Activated CD4-positive, alpha-beta T cell treated with anti-CD3 and anti-CD28 coated beads, Interleukin-2, amount 10 ng/mL, durations not matched to agents 7 days and 5 days (primary cell): ENCODE measurements at regions not wholly inside any gene's neighbourhood (a gene's known extent, or its start where the extent isn't known, plus 50 kb on each side); places are given as distances from the start of the nearest gene placed in this dataset.

Source experiments
- CTCF ChIA-PET: fragments of 350-600 bp; sonication (Branson Sonifier 250); formaldehyde crosslinking; loops from one replicate; lab custom pipeline; 2021; ENCODE audit warnings: antibody characterized with exemption; lab: Charles Lee
- POLR2A ChIA-PET: fragments of 350-600 bp; sonication (Branson Sonifier 250); formaldehyde crosslinking; loops from one replicate; lab custom pipeline; 2021; ENCODE audit warnings: antibody characterized with exemption; lab: Charles Lee
- DNase-seq: peaks from one replicate; pipeline ENCODE4 v3.0.0-alpha.2; 2020
- H3K27ac Mint-ChIP-seq: one replicate; pipeline ENCODE4 v1.8.0; 2021; ENCODE audit warnings: mild to moderate bottlenecking, moderate library complexity, mixed read lengths
- H3K27me3 Mint-ChIP-seq: one replicate; pipeline ENCODE4 v1.8.0; 2021; ENCODE audit warnings: mixed read lengths
- H3K36me3 Mint-ChIP-seq: one replicate; pipeline ENCODE4 v1.8.0; 2021; ENCODE audit warnings: low read depth, mixed read lengths
- H3K4me1 Mint-ChIP-seq: one replicate; pipeline ENCODE4 v1.8.0; 2021; ENCODE audit warnings: mixed read lengths
- H3K4me3 Mint-ChIP-seq: one replicate; pipeline ENCODE4 v1.8.0; 2021; ENCODE audit warnings: mild to moderate bottlenecking, moderate library complexity, mixed read lengths
- H3K9me3 Mint-ChIP-seq: one replicate; pipeline ENCODE4 v1.8.0; 2021; ENCODE audit warnings: mixed read lengths

DNA sequence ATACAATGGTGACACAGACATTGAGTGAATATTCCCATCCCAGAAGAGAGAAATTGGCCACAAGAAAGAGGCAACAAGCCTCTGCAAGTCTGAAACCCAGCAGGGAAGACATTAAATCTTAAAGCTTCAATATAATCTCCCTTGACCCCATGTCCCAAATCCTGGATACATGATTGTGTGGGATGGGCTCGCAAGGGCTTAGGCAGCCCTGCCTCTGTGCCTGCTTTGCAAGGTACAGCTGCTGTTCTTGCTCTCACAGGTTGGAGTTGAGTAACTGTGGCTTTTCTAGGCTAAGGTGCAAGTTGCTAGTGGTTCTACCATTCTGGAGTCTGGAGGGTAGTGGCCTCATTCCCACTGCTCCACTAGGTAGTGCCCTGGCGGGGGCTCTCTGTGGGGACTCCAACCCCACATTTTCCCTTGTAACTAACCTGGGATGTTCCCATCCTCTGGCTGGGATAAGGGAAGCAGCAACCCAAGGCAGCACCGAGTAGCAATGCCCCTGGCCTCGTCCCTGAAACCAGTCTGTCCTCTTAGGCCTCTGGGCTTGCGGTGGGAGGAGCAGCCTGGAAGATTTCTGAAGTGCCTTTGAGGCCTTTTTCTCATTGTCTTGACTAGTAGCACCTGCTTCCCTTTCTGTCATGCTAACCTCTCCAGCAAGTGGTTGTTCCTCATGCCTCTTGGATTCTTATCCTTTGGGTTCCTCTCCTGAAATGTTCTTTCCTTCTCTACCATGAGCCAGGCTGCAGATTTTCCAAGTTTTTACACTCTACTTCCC is 90.0 kb downstream of the FAM174B start:
- no peak for DNase-seq
- H3K36me3 Mint-ChIP-seq = no peaks in the 10 kb centered on the region
- peaks cover 2% of the 10 kb centered on the region for H3K4me1 Mint-ChIP-seq
- CTCF ChIA-PET = no interaction called here
- POLR2A ChIA-PET = no interaction called here
- H3K27ac Mint-ChIP-seq = no peak overlapping the region
- H3K27me3 Mint-ChIP-seq = peaks cover 6% of the 10 kb centered on the region
- H3K4me3 Mint-ChIP-seq = no peak overlapping the region
- H3K9me3 Mint-ChIP-seq = no peaks in the 10 kb centered on the region

- Mint-ChIP-seq H3K27me3 (peaks cover 15% of the 10 kb centered on the region), H3K9me3 (no peaks in the 10 kb centered on the region), H3K27ac (no peak overlapping the region), H3K4me3 (no peak overlapping the region), H3K4me1 (peaks cover 2% of the 10 kb centered on the region), H3K36me3 (no peaks in the 10 kb centered on the region)
- DNase-seq = no peak
- POLR2A ChIA-PET = no interaction called here
- CTCF ChIA-PET = no interaction called here
Measured at GRCh38 chr15:92561754-92562153, 93.8 kb downstream of the FAM174B start.

DNA sequence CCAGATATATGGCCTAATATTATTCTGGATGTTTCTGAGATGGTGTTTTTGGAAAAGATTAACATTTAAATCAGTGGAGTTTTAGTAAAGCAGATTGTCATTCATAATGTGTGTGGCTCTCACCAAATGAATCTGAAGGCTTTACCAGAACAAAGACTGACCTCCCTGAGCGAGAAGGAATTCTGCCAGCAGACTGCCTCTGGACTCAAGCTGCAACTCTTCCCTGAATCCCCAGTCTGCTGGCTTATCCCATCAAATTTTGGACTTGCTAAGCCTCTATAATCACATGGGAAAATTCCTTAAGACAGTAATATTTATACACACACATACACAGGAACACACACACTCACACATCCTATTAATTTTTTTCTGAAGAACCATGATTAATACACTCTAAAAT is 102.3 kb downstream of the FAM174B start:
- Mint-ChIP-seq H3K36me3 (no peaks in the 10 kb centered on the region), H3K4me3 (no peak overlapping the region), H3K4me1 (no peaks in the 10 kb centered on the region), H3K9me3 (no peaks in the 10 kb centered on the region), H3K27ac (no peak overlapping the region), H3K27me3 (peaks cover 48% of the 10 kb centered on the region)
- POLR2A ChIA-PET = no interaction called here
- CTCF ChIA-PET = no interaction called here
- no peak for DNase-seq

GRCh38 chr15:92545996-92546395 is 109.6 kb downstream of the FAM174B start:
- peaks cover 22% of the 10 kb centered on the region for H3K27me3 Mint-ChIP-seq
- ChIA-PET POLR2A (no interaction called here), CTCF (no interaction called here)
- H3K4me1 Mint-ChIP-seq = no peaks in the 10 kb centered on the region
- no peak for DNase-seq
- no peak overlapping the region for H3K27ac Mint-ChIP-seq
- H3K9me3 Mint-ChIP-seq = no peaks in the 10 kb centered on the region
- H3K36me3 Mint-ChIP-seq = no peaks in the 10 kb centered on the region
- no peak overlapping the region for H3K4me3 Mint-ChIP-seq

DNA sequence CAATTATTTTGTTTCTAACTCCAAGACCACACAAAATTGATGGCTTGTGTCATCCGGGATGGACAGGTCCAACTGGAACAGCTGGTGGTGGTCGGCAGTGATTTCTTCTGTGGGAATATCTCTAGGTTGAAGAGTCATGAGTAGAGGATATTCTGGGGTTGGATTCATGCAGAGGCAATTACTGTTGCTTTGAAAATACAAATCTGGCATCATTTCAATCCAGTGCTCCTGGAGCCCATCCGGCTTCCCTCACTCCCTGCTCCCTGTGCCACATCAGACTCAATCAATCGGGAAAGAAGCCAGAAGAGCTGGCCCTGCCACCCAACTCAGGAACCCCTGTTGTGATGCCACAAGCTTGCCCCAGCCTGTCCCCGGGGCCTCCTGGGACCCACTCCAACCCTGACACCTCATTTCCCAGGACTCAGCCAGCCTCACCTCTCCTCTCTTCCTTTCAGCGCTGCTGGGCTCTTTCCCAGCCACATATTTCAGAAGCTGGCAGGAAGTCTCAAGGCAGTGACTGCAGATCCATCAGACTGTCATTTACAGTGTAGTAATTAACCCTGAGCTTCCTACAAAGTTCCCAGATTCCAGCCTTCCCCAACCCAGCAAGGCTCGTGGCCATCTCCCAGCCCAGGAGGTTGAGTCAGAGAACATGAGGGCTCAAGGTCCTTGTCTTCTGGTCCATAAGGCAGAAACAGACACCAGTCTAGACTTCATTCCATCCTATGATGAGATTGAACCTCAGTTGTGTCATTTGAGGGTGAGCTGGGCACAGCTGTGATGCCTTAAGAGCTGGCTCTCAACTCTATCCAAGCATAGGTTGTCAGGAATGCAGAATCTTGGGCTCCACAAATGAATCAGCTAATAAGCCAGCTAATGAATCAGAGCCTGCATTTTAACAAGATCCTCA is 114.0 kb downstream of the FAM174B start:
- Mint-ChIP-seq H3K27ac (no peak overlapping the region), H3K4me3 (no peak overlapping the region), H3K36me3 (no peaks in the 10 kb centered on the region), H3K4me1 (no peaks in the 10 kb centered on the region), H3K9me3 (no peaks in the 10 kb centered on the region), H3K27me3 (peaks cover 9% of the 10 kb centered on the region)
- no peak for DNase-seq
- ChIA-PET CTCF (interaction anchor here (1.7 kb wide), 1 partner anchor 20 kb away, joined by 3 read pairs; no protein-coding TSS in a partner anchor), POLR2A (no interaction called here)

GRCh38 chr15:92538115-92538514 is 117.5 kb downstream of the FAM174B start:
- H3K9me3 Mint-ChIP-seq = peaks cover 8% of the 10 kb centered on the region
- CTCF ChIA-PET = no interaction called here
- H3K27ac Mint-ChIP-seq = no peak overlapping the region
- no peaks in the 10 kb centered on the region for H3K27me3 Mint-ChIP-seq
- H3K36me3 Mint-ChIP-seq = no peaks in the 10 kb centered on the region
- no peak overlapping the region for H3K4me3 Mint-ChIP-seq
- POLR2A ChIA-PET = no interaction called here
- peaks cover 4% of the 10 kb centered on the region for H3K4me1 Mint-ChIP-seq
- DNase-seq = no peak

DNA sequence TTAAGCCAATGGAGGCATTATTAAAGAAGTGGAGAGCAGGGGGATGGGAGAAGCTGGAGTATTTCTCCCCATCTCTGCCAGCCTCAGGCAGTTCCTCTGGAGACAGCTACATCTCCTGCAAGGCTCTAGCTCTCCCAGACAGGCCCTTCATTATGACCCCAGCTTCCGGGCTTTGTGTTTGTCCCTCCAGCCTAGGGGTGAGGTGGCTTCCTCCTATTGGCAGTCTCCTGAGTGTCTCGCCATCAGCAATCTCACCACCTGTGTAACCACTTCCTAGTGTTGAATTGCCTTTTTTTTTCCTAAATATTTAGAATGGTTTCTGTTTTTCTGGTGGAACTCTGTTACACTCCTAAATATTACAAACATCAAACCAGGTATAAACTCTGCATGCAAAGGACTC is 122.3 kb downstream of the FAM174B start:
- no peak overlapping the region for H3K27ac Mint-ChIP-seq
- H3K4me3 Mint-ChIP-seq = no peak overlapping the region
- no peak for DNase-seq
- ChIA-PET POLR2A (no interaction called here), CTCF (no interaction called here)
- no peaks in the 10 kb centered on the region for H3K36me3 Mint-ChIP-seq
- H3K4me1 Mint-ChIP-seq = peaks cover 4% of the 10 kb centered on the region
- H3K27me3 Mint-ChIP-seq = peaks cover 6% of the 10 kb centered on the region
- peaks cover 8% of the 10 kb centered on the region for H3K9me3 Mint-ChIP-seq

DNA sequence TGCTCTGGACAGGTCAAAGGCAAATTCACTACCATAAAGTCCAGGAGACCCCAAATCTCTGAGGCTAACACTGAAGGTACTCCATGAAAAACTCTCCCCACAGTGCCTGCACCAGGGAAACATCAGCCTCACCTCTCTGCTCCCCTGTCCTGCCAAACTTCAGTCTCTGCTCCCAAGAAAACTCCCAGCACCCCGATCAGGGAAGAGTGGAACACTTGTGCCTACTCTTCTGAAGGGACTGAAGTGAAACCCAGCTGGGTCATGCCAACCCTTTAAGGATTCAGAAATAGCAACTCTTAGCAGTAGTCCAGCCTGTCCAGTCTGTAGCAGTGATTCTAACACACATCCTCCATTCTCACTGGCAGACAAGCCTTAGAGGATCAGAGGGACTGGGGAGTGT is 124.2 kb downstream of the FAM174B start:
- Mint-ChIP-seq H3K36me3 (no peaks in the 10 kb centered on the region), H3K27me3 (peaks cover 9% of the 10 kb centered on the region), H3K9me3 (peaks cover 8% of the 10 kb centered on the region), H3K4me1 (peaks cover 4% of the 10 kb centered on the region), H3K4me3 (no peak overlapping the region), H3K27ac (no peak overlapping the region)
- CTCF ChIA-PET = interaction anchor here (1.4 kb wide), 1 partner anchor 183 kb away, joined by 3 read pairs; no protein-coding TSS in a partner anchor
- DNase-seq = no peak
- POLR2A ChIA-PET = no interaction called here

DNA sequence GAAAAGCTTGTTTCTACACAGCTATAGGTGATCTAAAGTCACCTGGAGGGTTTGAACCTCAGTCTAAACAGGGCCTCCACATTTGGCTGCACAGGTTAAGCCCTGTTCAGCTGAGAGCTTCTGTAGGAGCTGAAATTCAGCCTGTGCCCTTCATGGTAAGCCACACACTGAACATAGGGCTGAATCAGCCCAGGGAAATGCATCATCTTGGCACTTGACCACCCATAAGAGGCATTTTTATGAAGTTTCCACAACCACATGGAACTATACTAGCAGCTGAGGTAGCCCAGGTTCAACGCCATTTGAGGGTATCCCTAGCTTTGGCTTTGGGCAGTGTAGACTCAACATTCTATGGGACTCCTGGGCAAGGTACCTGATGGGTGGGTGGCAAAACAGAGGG is 126.8 kb downstream of the FAM174B start:
- no peak for DNase-seq
- Mint-ChIP-seq H3K36me3 (no peaks in the 10 kb centered on the region), H3K27me3 (peaks cover 9% of the 10 kb centered on the region), H3K9me3 (no peaks in the 10 kb centered on the region), H3K27ac (no peak overlapping the region), H3K4me1 (peaks cover 4% of the 10 kb centered on the region), H3K4me3 (no peak overlapping the region)
- CTCF ChIA-PET = interaction anchor here (0.9 kb wide), 1 partner anchor 252 kb away, joined by 3 read pairs; no protein-coding TSS in a partner anchor
- POLR2A ChIA-PET = no interaction called here

DNA sequence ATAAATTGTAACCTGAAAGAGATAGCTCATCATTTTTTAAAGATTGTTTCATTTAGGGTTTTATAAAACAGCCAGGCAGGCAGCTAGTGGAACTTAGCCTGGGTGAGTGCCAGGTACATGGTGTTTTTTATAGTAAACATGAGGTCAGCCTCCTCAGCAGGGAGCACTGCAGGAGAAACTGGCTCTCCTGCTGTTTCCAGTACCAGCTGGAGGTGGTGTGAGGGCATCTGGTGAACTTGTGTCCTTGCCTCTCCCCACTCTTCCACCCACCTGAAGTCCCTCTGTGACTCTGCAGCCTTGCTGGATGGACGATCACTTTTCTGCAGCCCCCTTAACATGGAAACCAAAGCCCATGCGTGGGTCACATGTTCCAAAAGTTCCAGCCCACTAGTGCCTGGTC is 128.4 kb downstream of the FAM174B start:
- POLR2A ChIA-PET = no interaction called here
- Mint-ChIP-seq H3K4me3 (no peak overlapping the region), H3K27me3 (peaks cover 9% of the 10 kb centered on the region), H3K4me1 (no peaks in the 10 kb centered on the region), H3K27ac (no peak overlapping the region), H3K9me3 (no peaks in the 10 kb centered on the region), H3K36me3 (no peaks in the 10 kb centered on the region)
- no peak for DNase-seq
- CTCF ChIA-PET = no interaction called here

DNA sequence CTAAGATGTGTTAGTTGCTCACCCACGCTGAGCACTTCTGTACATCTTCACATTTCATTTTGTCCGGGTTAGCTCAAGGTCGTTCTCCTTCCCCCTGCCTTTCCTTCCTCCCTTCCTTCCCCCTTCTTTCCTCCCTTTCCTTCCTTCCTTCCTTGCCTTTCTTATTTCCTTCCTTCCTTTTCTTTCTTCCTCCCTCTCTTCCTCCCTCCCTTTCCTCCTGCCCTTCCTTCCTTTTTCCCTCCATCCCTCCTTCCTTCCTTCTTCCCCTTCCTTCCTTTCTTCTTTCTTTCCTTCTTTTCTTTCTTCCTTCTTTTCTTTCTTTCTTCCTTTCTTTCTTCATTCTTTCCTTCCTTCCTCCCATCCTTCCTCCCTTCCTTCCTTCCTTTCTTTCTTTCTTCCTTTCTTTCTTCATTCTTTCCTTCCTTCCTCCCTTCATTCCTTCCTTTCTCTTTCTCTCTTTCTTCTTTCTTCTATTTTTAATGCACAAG is 129.8 kb downstream of the FAM174B start:
- H3K4me3 Mint-ChIP-seq = no peak overlapping the region
- DNase-seq = no peak
- POLR2A ChIA-PET = no interaction called here
- no peak overlapping the region for H3K27ac Mint-ChIP-seq
- CTCF ChIA-PET = no interaction called here
- peaks cover 2% of the 10 kb centered on the region for H3K4me1 Mint-ChIP-seq
- H3K36me3 Mint-ChIP-seq = no peaks in the 10 kb centered on the region
- peaks cover 7% of the 10 kb centered on the region for H3K27me3 Mint-ChIP-seq
- no peaks in the 10 kb centered on the region for H3K9me3 Mint-ChIP-seq

- Mint-ChIP-seq H3K4me3 (no peak overlapping the region), H3K36me3 (no peaks in the 10 kb centered on the region)
- POLR2A ChIA-PET = no interaction called here
Measured at GRCh38 chr15:92524874-92525565, 130.6 kb downstream of the FAM174B start.

More at GRCh38 chr15:92524874-92525565, 130.6 kb downstream of the FAM174B start:
- peaks cover 7% of the 10 kb centered on the region for H3K27me3 Mint-ChIP-seq
- no peak for DNase-seq
- CTCF ChIA-PET = no interaction called here
- H3K4me1 Mint-ChIP-seq = peaks cover 2% of the 10 kb centered on the region
- H3K27ac Mint-ChIP-seq = no peak overlapping the region
- H3K9me3 Mint-ChIP-seq = no peaks in the 10 kb centered on the region
